ENCODE measurements at regions not wholly inside any gene's neighbourhood (a gene's known extent, or its start where the extent isn't known, plus 50 kb on each side); places are given as distances from the start of the nearest gene placed in this dataset.

- DNase-seq (ENCODE audit: low read depth) = no peak
These were observed 1002.3 kb downstream of the FLRT2 start for GRCh38 chr14:86532219-86532618.

DNA sequence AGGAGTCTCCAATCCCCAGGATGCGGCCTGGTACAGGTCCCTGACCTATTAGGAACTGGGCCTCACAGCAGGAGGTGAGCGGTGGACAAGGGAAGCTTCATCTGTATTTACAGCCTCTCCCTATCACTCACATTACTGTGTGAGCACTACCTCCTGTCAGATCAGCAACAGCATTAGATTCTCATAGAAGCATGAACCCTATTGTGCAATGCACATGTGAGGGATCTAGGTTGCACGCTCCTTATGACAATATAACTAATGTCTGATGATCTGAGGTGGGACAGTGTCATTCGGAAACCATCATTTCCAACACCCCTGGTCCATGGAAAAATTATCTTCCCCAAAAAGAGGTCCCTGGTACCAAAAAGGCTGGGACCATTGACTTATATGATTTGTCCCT is 1000.5 kb downstream of the FLRT2 start:
- no peak for TF ChIP-seq CTCF (IDR thresholded peaks at IDR 0.05; ENCODE audit: insufficient read depth, low read depth, low read length)
- no peak overlapping the region for H3K4me3 ChIP-seq (ENCODE audit: low read depth, low read length)

More at GRCh38 chr14:86532219-86532618, 1002.3 kb downstream of the FLRT2 start:
- H3K4me3 ChIP-seq (ENCODE audit: low read depth, low read length) = no peak overlapping the region
- TF ChIP-seq CTCF (IDR thresholded peaks at IDR 0.05; ENCODE audit: insufficient read depth, low read depth, low read length) = no peak

GRCh38 chr14:86527312-86527711 is 997.4 kb downstream of the FLRT2 start:
- no peak overlapping the region for H3K4me3 ChIP-seq (ENCODE audit: low read depth, low read length)
- no peak for DNase-seq (ENCODE audit: low read depth)
- no peak for TF ChIP-seq CTCF (IDR thresholded peaks at IDR 0.05; ENCODE audit: insufficient read depth, low read depth, low read length)

More for the DNA sequence above, 1000.5 kb downstream of the FLRT2 start:
- no peak for DNase-seq (ENCODE audit: low read depth)

DNA sequence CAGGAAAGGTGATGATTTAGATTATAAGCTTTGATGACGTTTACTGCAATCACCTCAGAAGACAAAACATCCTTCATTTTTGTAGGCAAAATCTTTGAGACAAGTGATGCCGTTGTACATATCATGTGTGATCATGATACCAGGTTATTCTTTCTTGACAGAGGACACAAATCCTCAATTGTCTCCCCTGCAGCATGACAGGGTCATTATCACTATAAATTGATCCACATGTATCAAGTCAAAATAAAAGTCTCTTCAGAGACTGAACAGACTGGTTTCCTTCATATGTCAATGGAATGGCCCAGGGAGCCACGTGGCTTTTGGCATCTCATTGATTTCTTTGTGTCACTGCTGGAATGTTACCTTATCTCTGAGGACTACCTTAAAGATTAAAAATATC is 995.7 kb downstream of the FLRT2 start:
- DNase-seq (ENCODE audit: low read depth) = no peak
- no peak overlapping the region for H3K4me3 ChIP-seq (ENCODE audit: low read depth, low read length)
- no peak for TF ChIP-seq CTCF (IDR thresholded peaks at IDR 0.05; ENCODE audit: insufficient read depth, low read depth, low read length)

DNA sequence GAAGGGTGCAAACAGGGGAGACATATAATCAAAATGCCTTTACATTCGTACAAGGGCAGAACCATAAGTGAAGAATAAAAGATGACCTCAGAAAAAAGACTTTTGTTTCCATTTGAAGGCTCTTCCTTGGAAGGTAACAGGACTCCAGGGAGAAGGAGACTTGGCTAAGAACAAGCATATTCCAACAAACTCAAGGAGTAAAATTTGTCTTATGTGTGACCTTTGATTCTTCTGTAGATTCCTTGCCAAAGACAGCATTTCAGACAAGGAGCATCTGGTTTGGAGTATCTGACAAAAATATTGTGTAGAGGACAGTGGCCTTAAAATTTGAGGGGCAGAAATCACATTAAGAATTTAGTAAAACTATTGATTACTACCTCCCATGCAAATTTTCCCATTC is 991.9 kb downstream of the FLRT2 start:
- no peak for DNase-seq (ENCODE audit: low read depth)
- H3K4me3 ChIP-seq (ENCODE audit: low read depth, low read length) = no peak overlapping the region
- TF ChIP-seq CTCF (IDR thresholded peaks at IDR 0.05; ENCODE audit: insufficient read depth, low read depth, low read length) = no peak

DNA sequence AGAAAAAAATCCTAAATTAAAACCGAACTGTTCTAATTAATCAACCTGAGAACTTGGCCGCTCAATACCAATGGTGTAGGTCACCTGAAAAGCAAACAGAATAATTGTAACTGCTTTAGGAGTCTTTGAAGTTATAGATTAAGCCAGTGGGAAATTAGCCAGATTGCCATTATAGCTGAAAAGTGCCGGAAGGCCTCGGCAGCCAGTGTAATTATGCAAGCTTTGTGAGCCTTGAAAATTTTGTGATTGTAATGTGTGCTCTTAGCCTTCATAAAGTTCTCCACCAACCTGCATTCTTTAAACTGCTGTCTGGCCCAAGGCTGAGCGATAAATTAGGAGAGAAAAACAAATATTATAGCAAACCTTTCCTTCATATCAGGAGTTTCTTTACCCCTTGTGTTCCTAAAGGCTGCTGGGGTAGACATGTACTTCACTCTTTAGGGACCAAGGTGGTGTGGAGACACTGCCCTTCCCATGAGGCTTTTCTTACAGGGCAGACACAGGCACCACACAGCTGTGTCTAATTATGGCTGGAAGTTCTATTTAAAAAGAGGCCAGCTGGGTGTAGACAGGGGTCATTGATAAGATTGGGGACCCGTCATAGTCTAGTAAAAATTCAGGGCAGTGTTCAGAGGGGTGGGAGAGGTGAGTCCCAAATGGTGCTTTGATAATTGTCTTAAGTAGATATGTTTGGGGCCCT is 991.2 kb downstream of the FLRT2 start:
- TF ChIP-seq CTCF (IDR thresholded peaks at IDR 0.05; ENCODE audit: insufficient read depth, low read depth, low read length) = no peak
- DNase-seq (ENCODE audit: low read depth) = no peak
- no peak overlapping the region for H3K4me3 ChIP-seq (ENCODE audit: low read depth, low read length)

DNA sequence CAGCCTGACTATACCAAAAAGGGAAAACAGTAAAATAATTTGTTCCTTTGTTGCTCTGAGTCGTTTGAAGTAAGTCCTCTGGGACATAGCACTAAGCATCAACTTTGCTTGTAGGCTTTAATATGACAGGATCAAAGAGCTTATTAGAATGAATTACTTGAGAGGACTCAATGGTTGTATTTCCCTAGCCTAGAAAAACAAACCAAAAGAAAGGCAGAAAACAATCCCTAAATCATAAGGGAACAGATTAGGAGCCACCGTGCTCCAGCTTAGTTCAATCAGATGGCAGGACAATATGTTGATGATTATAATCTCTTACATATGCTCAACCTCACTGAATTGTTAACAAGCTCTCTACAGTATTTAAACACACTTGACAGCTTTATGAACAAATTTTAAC is 988.4 kb downstream of the FLRT2 start:
- no peak for TF ChIP-seq CTCF (IDR thresholded peaks at IDR 0.05; ENCODE audit: insufficient read depth, low read depth, low read length)
- peak; percentile 3 for DNase-seq (ENCODE audit: low read depth)
- no peak overlapping the region for H3K4me3 ChIP-seq (ENCODE audit: low read depth, low read length)

Measured in fibroblast of villous mesenchyme (primary cell).